ENCODE measurements at regions not wholly inside any gene's neighbourhood (a gene's known extent, or its start where the extent isn't known, plus 50 kb on each side); places are given as distances from the start of the nearest gene placed in this dataset.

- DNase-seq (ENCODE audit: low read depth in 2 of 3, low spot score in 2 of 3): peak in 2 of 3 experiments; percentile 8 to 20
Observed at GRCh38 chr15:100703032-100703578, 100.7 kb downstream of the ASB7 start.

- DNase-seq (ENCODE audit: low read depth in 2 of 3, low spot score in 2 of 3): no peak
Observed at GRCh38 chr15:100703671-100704070, 101.3 kb downstream of the ASB7 start.

DNA sequence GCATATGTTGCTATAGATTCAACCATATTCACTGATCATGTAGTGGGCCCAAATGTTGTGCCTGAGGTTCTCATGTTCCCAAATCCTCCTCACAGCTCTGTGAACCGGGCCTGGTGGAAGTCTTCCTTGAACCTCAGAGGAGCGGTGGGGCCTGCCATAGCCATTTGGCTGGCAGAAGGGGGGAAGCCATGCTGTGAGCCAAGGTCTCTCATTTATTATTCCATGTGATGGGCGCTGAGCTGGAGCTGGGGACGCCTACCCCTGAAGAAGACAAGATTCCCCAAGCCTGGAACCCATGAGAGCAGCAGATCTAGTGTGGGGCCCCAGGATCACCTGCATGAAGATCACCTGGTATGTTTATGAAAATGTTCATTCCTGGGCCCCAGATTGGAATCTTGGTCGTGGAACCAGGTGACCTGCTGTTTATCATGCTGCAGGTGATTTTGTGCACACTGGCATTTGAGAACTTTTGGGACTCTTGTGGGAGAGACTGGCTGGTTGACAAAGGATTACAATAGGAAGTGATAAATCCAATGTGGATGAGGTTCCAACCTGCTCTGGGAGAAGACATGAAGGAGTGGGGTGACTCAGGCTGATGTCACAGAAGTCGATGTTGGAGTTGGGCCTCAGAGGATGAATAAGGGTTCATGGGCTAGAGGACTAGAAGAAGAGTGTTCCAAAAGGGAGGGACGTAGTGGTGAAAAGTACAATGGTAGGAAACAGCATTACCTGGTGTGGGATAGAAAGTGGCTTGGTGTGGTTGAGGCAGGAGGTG lies 102.1 kb downstream of the ASB7 start:
- DNase-seq (ENCODE audit: low read depth in 2 of 3, low spot score in 2 of 3): no peak

DNA sequence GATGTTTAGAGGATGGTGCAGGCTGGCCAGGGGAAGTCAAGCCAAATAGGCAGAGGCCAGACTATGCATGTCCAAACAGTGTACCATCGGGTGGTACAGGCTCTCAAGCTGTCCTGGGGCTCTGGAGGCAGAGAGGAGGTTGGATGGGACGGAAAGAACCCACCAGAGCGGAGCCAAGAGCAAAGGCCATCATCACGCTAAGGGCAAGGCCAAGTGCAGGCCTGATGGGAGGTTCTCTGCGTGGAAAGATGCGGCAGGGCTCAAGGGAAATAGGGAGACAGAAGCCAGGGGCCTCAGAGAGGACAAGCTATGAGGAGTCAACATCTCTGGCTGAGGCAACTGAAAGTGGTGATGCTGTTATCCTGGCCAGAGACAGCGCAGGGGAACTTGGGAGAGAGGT lies 102.7 kb downstream of the ASB7 start:
- DNase-seq (ENCODE audit: low read depth in 2 of 3, low spot score in 2 of 3): no peak

DNA sequence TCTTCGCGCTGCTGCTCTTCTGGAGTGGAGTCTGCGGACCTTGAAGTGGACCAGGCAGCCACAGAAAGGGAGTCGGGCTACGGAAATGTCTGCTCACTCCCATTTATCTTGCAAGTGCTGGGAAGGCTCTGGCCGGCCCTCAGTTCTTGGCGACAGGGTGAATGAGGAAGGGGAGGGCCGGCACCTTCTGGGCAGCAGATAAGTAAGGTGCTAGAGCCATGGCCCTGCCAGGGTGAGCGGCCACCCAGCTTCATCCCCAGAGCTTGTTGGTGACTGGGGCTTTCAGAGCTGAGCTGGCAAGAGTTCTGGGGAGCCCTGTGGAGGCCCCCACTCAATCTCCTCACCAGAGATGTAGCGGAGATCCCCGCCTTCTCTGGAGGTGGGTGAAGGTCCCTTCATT lies 103.5 kb downstream of the ASB7 start:
- no peak for DNase-seq (ENCODE audit: low read depth in 2 of 3, low spot score in 2 of 3)

- no peak for DNase-seq (ENCODE audit: low read depth in 2 of 3, low spot score in 2 of 3)
Observed at GRCh38 chr15:100707229-100707628, 104.8 kb downstream of the ASB7 start.

- DNase-seq (ENCODE audit: low read depth in 2 of 3, low spot score in 2 of 3): no peak
Observed at GRCh38 chr15:100708916-100709315, 106.5 kb downstream of the ASB7 start.

DNA sequence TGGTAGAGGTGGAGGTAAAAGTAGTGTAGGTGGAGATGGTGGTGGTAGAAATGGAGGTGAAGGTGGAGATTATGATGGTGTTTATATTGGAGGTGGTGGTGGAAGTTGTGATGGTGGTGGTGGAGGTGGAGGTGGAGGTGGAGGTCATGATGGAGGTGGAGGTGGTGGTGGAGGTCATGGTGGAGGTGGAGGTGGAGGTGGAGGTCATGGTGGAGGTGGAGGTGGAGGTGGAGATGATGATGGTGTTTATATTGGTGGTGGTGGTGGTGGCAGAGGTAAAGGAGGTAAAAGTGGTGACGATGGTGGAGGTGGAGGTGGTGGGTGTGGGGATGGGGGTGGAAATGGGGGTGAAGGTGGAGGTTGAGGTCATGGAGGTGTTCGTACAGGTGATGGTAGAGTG lies 107.8 kb downstream of the ASB7 start:
- no peak for DNase-seq (ENCODE audit: low read depth in 2 of 3, low spot score in 2 of 3)

GRCh38 chr15:100710744-100711515 lies 108.5 kb downstream of the ASB7 start:
- DNase-seq (ENCODE audit: low read depth in 2 of 3, low spot score in 2 of 3): no peak

- no peak for DNase-seq (ENCODE audit: low read depth in 2 of 3, low spot score in 2 of 3)
Observed at GRCh38 chr15:100711516-100712021, 109.2 kb downstream of the ASB7 start.

- DNase-seq (ENCODE audit: low read depth in 2 of 3, low spot score in 2 of 3): no peak
Observed at GRCh38 chr15:100712226-100712625, 109.8 kb downstream of the ASB7 start.

- DNase-seq (ENCODE audit: low read depth in 2 of 3, low spot score in 2 of 3): no peak
Observed at GRCh38 chr15:100713163-100713867, 110.9 kb downstream of the ASB7 start.

GRCh38 chr15:100714034-100714748 lies 111.8 kb downstream of the ASB7 start:
- DNase-seq (ENCODE audit: low read depth in 2 of 3, low spot score in 2 of 3): no peak

DNA sequence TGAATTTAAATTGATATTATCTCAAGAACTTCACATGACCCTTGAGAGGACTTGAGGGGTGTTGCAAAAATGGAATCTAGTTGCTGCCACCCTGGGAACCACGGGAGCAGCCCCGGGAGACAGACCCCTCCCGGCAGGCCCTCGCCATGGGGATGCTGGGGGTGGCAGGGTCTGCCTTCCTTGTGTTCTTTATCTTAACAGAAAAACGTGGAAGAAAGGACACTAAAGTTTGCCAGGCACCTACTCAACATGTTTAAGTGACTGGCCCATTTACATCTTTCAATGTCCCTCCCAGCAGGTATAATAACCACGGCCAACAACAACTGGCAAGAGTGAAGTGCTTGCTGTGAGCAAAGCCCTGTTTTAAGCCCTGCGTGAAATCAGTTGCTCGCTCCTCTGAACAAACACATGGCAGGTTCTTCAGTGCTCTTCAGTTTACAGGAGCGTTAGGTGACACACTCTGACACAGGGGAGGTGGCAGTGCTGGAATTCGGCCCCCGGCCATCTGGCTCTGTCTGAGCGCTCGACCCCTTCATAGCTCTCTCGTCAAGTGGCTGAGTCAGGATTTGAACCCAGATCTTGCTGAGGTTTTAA lies 112.5 kb downstream of the ASB7 start:
- DNase-seq (ENCODE audit: low read depth in 2 of 3, low spot score in 2 of 3): no peak

DNA sequence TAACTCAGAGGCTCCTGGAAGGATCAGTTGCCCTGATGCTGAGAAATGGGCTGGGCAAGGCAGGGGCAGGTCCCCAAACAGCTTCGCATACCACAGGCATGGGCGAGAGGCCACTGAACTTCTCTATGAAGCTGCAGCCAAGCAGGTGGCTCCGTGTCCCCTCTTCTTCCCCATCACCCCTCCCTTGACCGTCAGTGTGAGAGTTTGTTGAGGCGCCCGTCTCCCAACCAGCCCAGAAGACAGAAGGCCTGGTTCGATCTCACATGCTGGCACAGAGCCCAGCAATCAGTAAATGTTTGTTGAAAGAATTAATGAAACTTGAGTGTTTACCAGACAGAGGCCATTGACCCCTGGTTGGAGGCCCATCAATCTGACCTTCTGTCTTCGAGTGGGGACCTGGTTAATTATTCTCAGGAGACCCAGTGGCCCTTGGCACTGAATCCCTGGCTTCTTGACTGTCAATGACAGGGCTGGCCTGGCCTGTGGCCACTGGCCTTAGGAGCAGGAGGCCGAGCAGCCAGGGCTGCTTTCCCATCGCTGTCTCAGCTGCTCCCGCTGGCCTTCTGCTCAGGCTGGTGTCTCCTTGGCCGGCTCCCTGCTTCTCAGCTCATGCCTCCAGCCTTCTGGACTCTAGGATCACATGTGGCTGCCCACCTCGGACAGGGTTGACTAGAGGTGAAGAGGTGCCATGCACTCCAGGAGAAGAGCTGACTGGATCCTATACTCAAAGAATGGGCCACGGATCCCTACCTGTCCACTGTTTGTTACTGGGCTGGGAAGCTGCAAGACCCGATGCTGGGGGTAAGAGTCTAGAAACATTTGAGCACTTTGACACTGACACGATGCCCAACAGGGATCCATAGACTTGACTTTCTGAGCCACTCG lies 113.4 kb downstream of the ASB7 start:
- no peak for DNase-seq (ENCODE audit: low read depth in 2 of 3, low spot score in 2 of 3)

- DNase-seq (ENCODE audit: low read depth in 2 of 3, low spot score in 2 of 3): no peak
Observed at GRCh38 chr15:100716456-100717085, 114.2 kb downstream of the ASB7 start.

DNA sequence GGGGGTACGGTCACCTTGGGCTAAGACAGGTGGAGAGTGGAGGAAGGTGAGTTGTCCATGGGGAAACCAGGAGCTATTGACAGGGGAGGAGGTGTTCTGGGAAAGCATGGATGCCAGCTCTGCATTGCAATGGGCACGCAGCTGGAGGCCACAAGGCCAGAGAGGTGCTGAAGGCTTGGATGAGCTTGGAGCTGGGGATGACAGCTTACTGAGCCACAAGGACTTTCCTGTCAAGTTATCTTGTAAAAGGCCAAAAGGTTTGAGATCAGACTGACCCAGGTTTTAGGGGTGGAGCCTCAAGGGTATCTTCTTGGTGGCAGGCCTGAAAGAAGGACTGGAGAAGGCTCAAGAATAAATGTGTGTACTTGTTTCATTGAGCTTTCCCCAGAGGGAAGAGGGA lies 115.2 kb downstream of the ASB7 start:
- no peak for DNase-seq (ENCODE audit: low read depth in 2 of 3, low spot score in 2 of 3)

GRCh38 chr15:100718075-100718980 lies 115.9 kb downstream of the ASB7 start:
- no peak for DNase-seq (ENCODE audit: low read depth in 2 of 3, low spot score in 2 of 3)
